Posterior vena cava (tissue), 2 donors: ENCODE measurements at regions not wholly inside any gene's neighbourhood (a gene's known extent, or its start where the extent isn't known, plus 50 kb on each side); places are given as distances from the start of the nearest gene placed in this dataset.
"Not testable (repeated sequence)": the region's sequence is repeated elsewhere in the genome, so short reads cannot be mapped to it uniquely, and the experiment has no call there.

Experiments used
- DNase-seq: peaks from one replicate; pipeline ENCODE4 v3.0.0-alpha.2; 2020; ENCODE audit warnings: low spot score
- intact Hi-C, 2 donors: fragments of 100-400 bp; cut with DNase I; formaldehyde crosslinking; loops; one replicate each; pipeline versions ENCODE4 v1.14.1 to v1.14.2; 2022 to 2023
- donor health status: DM: yes; HTN: yes; CAD: no.
- donor health status: DM: yes; HTN: yes; CAD: no.

- DNase-seq: no peak
Measured at GRCh38 chr5:169374761-169375160, 73.8 kb upstream of the SLIT3 start.

GRCh38 chr5:169374111-169374510 is 73.2 kb upstream of the SLIT3 start:
- DNase-seq: no peak
- intact Hi-C loops: no loop called here

More at GRCh38 chr5:169374761-169375160, 73.8 kb upstream of the SLIT3 start:
- intact Hi-C loops: no loop called here

- DNase-seq, intact Hi-C loops: not testable (repeated sequence)
Measured at GRCh38 chr5:169371801-169372200, 70.9 kb upstream of the SLIT3 start.

- DNase-seq: no peak
- intact Hi-C loops: no loop called here
Measured at GRCh38 chr5:169369130-169369529, 68.2 kb upstream of the SLIT3 start.

GRCh38 chr5:169367861-169368260 is 66.9 kb upstream of the SLIT3 start:
- no peak for DNase-seq
- intact Hi-C loops: no loop called here

GRCh38 chr5:169357291-169357690 is 56.4 kb upstream of the SLIT3 start:
- intact Hi-C loops: no loop called here
- no peak for DNase-seq

- intact Hi-C loops: no loop called here
Measured at GRCh38 chr5:169356811-169357210, 55.9 kb upstream of the SLIT3 start.

GRCh38 chr5:169356181-169356580 is 55.2 kb upstream of the SLIT3 start:
- no peak for DNase-seq
- intact Hi-C loops: no loop called here

More at GRCh38 chr5:169356811-169357210, 55.9 kb upstream of the SLIT3 start:
- DNase-seq: no peak

GRCh38 chr5:169354921-169355320 is 54.0 kb upstream of the SLIT3 start:
- intact Hi-C loops: no loop called here
- DNase-seq: no peak

- DNase-seq: no peak
- intact Hi-C loops: no loop called here
Measured at GRCh38 chr5:169354263-169354662, 53.3 kb upstream of the SLIT3 start.

- intact Hi-C loops: no loop called here
- no peak for DNase-seq
Measured at GRCh38 chr5:169352901-169353300, 52.0 kb upstream of the SLIT3 start.

- intact Hi-C loops: no loop called here
Measured at GRCh38 chr5:169351721-169352120, 50.8 kb upstream of the SLIT3 start.

GRCh38 chr5:169350759-169351240 is 49.9 kb upstream of the SLIT3 start:
- DNase-seq: no peak
- intact Hi-C loops: no loop called here

More at GRCh38 chr5:169351721-169352120, 50.8 kb upstream of the SLIT3 start:
- no peak for DNase-seq
